AG08395 (cell line): ENCODE measurements at regions not wholly inside any gene's neighbourhood (a gene's known extent, or its start where the extent isn't known, plus 50 kb on each side); places are given as distances from the start of the nearest gene placed in this dataset.
A peak's percentile ranks its signal among the peaks of the same experiment; 100 is the strongest.
"Not testable (repeated sequence)": the region's sequence is repeated elsewhere in the genome, so short reads cannot be mapped to it uniquely, and the experiment has no call there.

Experiments
- DNase-seq: peaks from one replicate; pipeline ENCODE4 v3.0.0; 2012; ENCODE audit warnings: mixed read lengths, low spot score

DNA sequence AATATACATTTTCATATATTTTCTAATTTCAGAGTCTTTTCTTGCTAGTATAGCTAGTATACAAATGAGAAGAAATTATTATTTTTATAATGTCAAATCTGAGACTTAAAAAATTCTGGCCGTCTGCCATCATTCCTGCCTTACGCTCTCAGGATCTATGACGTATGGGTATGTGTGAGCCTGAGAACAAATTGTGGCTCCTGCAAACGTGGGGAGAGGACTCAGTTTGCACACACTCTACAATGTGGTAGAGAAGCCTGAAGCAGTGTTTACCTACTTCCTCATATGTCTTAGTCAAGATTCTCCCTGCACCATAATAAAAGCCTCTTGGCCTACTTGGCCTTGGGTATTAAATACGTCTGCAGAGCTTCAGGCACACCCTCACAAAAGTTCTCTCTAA is 825.4 kb downstream of the SEMA5A start:
- no peak for DNase-seq

- DNase-seq: no peak
These were observed 824.3 kb downstream of the SEMA5A start for GRCh38 chr5:8721536-8721935.

- DNase-seq: no peak
These were observed 819.4 kb downstream of the SEMA5A start for GRCh38 chr5:8726383-8727036.

GRCh38 chr5:8727396-8727795 is 818.5 kb downstream of the SEMA5A start:
- DNase-seq: no peak

GRCh38 chr5:8729437-8729836 is 816.4 kb downstream of the SEMA5A start:
- peak; percentile 12 for DNase-seq

DNA sequence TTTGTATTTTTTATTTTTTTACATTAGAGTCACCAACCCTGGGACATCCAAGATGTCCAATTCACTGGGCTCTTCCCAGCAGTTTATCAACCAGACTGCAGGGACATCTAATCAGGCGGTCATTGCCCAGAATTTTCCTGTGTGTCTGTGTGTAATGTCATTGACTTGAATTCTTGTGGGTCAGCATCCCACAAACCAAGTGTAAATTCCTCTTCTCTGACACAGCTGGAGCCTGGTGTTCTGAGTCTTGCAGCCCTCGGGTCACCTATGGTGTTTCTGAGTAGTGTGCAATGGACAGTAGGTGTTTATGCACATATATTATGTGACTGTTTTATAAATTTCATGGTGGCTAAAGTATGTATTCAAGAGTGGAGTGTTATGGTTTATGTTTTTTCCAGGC is 815.7 kb downstream of the SEMA5A start:
- DNase-seq: peak; percentile 62

GRCh38 chr5:8731110-8731509 is 814.8 kb downstream of the SEMA5A start:
- not testable (repeated sequence) for DNase-seq

GRCh38 chr5:8740595-8740994 is 805.3 kb downstream of the SEMA5A start:
- no peak for DNase-seq

DNA sequence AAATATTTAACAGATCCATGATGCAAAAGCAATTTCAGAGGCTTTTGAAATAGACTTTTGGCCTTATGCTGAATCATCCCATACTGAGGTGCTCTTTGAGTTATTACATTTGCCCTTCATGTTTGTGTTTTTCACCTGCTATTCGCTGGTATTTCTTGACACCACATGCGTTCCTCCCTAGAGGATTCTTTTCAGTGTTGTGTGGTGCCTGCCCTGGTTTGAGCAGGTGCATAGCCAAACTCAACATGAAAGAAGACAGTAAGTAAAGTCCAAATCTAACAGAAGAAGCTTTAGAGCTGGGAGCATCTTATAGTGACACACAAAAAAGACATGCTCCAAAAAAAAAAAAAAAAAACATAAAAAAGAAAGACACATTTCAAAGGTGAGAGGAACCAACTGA is 796.3 kb downstream of the SEMA5A start:
- no peak for DNase-seq

DNA sequence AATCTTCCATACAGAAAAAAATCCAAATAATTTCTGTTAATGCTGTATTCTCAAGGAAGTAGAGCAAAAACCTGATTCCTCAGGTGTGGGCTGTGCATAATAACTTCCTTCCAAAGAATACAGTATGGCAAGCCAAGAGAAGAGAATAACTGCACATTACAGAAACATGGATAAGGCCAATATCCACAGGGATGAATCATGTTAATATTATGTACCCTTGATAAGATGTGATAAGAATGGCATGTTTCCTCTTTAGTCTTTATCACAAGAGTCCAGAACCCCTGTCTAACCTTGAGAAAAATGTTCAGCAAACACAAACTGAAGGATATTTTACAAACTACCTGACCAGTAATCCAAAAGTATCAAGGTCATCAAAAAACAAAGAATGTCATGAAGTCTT is 795.8 kb downstream of the SEMA5A start:
- DNase-seq: no peak

DNA sequence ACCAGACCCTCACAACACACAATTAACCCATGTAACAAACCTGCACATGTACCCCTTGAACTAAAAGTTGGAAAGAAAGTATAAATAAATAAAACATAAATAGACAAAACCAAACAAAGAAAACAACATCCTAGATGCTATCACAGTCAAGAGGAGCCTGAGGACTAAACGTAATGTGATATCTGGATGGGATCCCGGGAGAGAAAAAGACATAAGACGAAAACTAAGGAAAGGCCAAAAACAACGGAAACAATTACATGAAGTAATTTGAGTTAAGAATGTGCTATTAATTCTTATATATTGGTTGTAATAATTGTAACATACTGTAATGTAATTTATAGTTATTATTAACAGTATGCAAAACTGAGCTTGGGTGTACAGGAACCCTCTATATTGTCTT is 793.9 kb downstream of the SEMA5A start:
- no peak for DNase-seq

GRCh38 chr5:8752595-8752994 is 793.3 kb downstream of the SEMA5A start:
- DNase-seq: peak; percentile 14

DNA sequence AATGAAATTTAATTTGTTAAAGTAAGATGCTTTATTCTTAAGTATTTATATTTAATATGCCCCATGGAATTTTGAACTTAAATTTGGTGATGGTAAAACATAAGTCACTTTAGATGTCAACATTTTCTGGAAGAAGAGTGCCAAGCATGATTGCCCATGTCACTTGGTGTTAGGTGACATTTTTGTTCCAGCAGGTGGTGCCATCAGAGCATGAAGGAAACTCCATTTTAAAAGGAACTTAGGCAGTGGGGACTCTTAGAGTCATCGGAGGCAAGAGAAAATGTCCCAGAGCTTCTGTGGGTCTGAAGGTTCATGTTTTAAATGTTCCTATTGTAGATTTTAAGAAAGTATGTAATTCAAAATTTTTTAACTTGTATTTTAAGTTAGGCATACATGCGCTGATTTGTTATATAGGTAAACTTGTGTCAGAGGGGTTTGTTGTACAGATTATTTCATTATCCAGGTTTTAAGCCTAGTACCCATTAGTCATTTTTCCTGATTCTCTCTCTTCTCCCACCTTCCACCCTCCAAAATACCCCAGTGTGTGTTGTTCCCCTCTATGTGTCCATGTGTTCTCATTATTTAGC is 789.3 kb downstream of the SEMA5A start:
- DNase-seq: peak; percentile 62

DNA sequence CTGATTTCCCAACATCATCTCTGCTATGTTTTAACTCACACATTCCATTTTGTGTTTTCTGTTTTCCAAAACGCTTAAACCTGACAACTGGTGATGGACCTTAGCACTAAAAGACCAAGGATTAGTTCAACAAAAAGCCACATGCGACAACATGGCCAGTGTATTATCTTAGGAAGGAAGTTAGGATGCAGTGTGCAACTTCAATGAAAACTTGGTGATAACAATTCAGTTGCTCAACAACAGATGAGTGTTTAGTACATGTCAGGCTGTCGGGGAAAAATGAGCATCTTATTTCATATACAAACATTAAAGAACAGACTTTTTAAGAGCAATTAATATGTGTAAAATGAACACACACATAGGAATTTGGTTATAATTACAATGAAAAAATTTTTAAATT is 780.0 kb downstream of the SEMA5A start:
- DNase-seq: no peak

- no peak for DNase-seq
These were observed 779.4 kb downstream of the SEMA5A start for GRCh38 chr5:8766448-8766847.

DNA sequence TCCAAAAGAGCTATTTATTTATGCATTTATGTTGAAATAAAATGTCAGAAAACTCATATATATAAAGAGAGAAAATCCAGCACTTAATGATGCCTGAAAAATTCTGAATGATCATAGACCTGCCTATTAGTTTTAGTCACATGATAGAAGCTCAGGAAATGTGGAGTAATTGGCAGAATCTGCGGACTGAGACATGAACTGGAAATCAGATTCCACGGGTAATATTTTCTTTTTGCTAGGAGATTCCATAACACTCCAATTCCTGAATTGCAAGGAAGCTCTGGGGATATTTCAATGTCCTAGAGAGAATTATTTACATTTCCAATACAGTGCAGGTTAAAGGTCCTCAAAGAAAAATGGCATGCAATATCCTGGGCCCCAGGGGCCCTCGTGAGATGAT is 778.8 kb downstream of the SEMA5A start:
- DNase-seq: no peak

- no peak for DNase-seq
These were observed 778.1 kb downstream of the SEMA5A start for GRCh38 chr5:8767746-8768145.

- DNase-seq: no peak
These were observed 776.2 kb downstream of the SEMA5A start for GRCh38 chr5:8769631-8770030.

GRCh38 chr5:8770431-8770830 is 775.4 kb downstream of the SEMA5A start:
- no peak for DNase-seq

- no peak for DNase-seq
These were observed 772.7 kb downstream of the SEMA5A start for GRCh38 chr5:8773046-8773615.

- DNase-seq: no peak
These were observed 761.2 kb downstream of the SEMA5A start for GRCh38 chr5:8784692-8785091.

DNA sequence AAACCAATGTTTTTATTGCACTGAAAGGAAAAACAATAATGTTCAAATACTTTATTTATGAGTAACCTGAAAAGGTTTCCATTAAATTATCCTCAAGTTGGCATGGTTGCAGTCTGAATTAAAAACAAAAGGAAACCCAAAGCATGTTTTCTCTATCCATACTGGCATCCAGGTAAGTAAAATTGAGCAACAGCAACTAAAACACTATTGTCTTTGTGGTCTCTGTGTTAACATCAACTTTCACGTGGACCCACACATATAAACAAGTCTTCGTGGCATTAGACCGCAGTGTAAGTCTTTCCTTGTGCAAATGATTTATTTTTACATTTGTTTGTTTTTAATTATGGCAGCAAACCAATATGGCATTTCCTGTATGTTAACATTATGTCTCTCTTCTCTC is 757.6 kb downstream of the SEMA5A start:
- no peak for DNase-seq

DNA sequence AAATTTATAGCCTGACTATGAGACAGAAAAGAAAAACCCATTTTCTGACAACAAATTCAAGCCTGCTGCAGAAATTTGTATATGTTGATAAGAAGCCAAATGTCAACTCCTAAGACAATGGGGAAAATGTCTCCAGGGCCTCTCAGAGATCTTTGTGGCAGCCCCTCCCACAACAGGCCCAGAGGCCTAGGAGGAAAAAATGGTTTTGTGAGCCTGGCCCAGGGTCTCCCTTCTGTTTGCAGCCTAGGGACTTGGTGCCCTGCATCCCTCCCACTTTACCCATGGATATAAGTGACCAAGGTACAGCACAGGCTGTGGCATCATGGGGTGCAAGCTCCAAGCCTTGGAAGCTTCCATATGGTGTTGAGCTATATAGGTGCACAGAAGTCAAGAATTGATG is 740.2 kb downstream of the SEMA5A start:
- DNase-seq: no peak

GRCh38 chr5:8807636-8808035 is 738.2 kb downstream of the SEMA5A start:
- no peak for DNase-seq
